ENCODE measurements at regions not wholly inside any gene's neighbourhood (a gene's known extent, or its start where the extent isn't known, plus 50 kb on each side); places are given as distances from the start of the nearest gene placed in this dataset.
"Not testable (repeated sequence)": the region's sequence is repeated elsewhere in the genome, so short reads cannot be mapped to it uniquely, and the experiment has no call there.

- no peak for TF ChIP-seq POLR2A (IDR thresholded peaks at IDR 0.05)
- TF ChIP-seq CTCF (IDR thresholded peaks at IDR 0.05), result no peak
- Histone ChIP-seq H3K4me1 (no peaks in the 10 kb centered on the region), H3K9me3 (no peaks in the 10 kb centered on the region), H3K27me3 (no peaks in the 10 kb centered on the region), H3K27ac (no peak overlapping the region), H3K36me3 (no peaks in the 10 kb centered on the region), H3K4me3 (no peak overlapping the region)
- DNase-seq, result no peak
- intact Hi-C loops (cut with DNase I; ENCODE audit: low total_unique reads), result no loop called here
Measured at GRCh38 chr7:152947686-152948085, 188.1 kb downstream of the ACTR3B start.

GRCh38 chr7:152949253-152949652 lies 189.7 kb downstream of the ACTR3B start:
- intact Hi-C loops (cut with DNase I; ENCODE audit: low total_unique reads), result no loop called here
- Histone ChIP-seq H3K9me3 (no peaks in the 10 kb centered on the region), H3K4me3 (no peak overlapping the region), H3K27me3 (no peaks in the 10 kb centered on the region), H3K27ac (no peak overlapping the region), H3K4me1 (no peaks in the 10 kb centered on the region), H3K36me3 (no peaks in the 10 kb centered on the region)
- DNase-seq, result no peak
- TF ChIP-seq CTCF (IDR thresholded peaks at IDR 0.05), result no peak
- TF ChIP-seq POLR2A (IDR thresholded peaks at IDR 0.05), result no peak

GRCh38 chr7:152949790-152950189 lies 190.2 kb downstream of the ACTR3B start:
- H3K27me3 ChIP-seq, result no peaks in the 10 kb centered on the region
- TF ChIP-seq CTCF (IDR thresholded peaks at IDR 0.05), result no peak
- TF ChIP-seq POLR2A (IDR thresholded peaks at IDR 0.05), result no peak

GRCh38 chr7:152956006-152956405 lies 196.5 kb downstream of the ACTR3B start:
- Histone ChIP-seq H3K27me3 (no peaks in the 10 kb centered on the region), H3K27ac (no peak overlapping the region), H3K9me3 (no peaks in the 10 kb centered on the region), H3K4me1 (no peaks in the 10 kb centered on the region), H3K36me3 (no peaks in the 10 kb centered on the region), H3K4me3 (no peak overlapping the region)
- DNase-seq, result no peak
- TF ChIP-seq POLR2A (IDR thresholded peaks at IDR 0.05) (no peak), CTCF (IDR thresholded peaks at IDR 0.05) (no peak)
- intact Hi-C loops (cut with DNase I; ENCODE audit: low total_unique reads), result no loop called here

More at GRCh38 chr7:152949790-152950189, 190.2 kb downstream of the ACTR3B start:
- intact Hi-C loops (cut with DNase I; ENCODE audit: low total_unique reads), result no loop called here
- H3K27ac ChIP-seq, result no peak overlapping the region
- no peaks in the 10 kb centered on the region for H3K4me1 ChIP-seq
- H3K4me3 ChIP-seq, result no peak overlapping the region
- no peak for DNase-seq
- no peaks in the 10 kb centered on the region for H3K9me3 ChIP-seq
- H3K36me3 ChIP-seq, result no peaks in the 10 kb centered on the region

- Histone ChIP-seq H3K36me3 (no peaks in the 10 kb centered on the region), H3K4me3 (no peak overlapping the region), H3K27ac (no peak overlapping the region), H3K4me1 (no peaks in the 10 kb centered on the region), H3K27me3 (no peaks in the 10 kb centered on the region), H3K9me3 (no peaks in the 10 kb centered on the region)
- TF ChIP-seq CTCF (IDR thresholded peaks at IDR 0.05) (no peak), POLR2A (IDR thresholded peaks at IDR 0.05) (no peak)
- intact Hi-C loops (cut with DNase I; ENCODE audit: low total_unique reads), result no loop called here
- DNase-seq, result no peak
Measured at GRCh38 chr7:152959610-152960009, 200.1 kb downstream of the ACTR3B start.

- H3K27ac ChIP-seq; H3K9me3 ChIP-seq; H3K4me3 ChIP-seq; H3K36me3 ChIP-seq; intact Hi-C loops (cut with DNase I; ENCODE audit: low total_unique reads); DNase-seq; H3K27me3 ChIP-seq; H3K4me1 ChIP-seq: not testable (repeated sequence)
Measured at GRCh38 chr7:152961796-152962195, 202.2 kb downstream of the ACTR3B start.
